H9 (cell line): ENCODE measurements at regions not wholly inside any gene's neighbourhood (a gene's known extent, or its start where the extent isn't known, plus 50 kb on each side); places are given as distances from the start of the nearest gene placed in this dataset.
A peak's percentile ranks its signal among the peaks of the same experiment; 100 is the strongest.

ENCODE experiments used
- DNase-seq: peaks from one replicate; pipeline ENCODE4 v3.0.0-alpha.2; 2017
- H2AFZ ChIP-seq: one replicate; pipeline ENCODE4 v1.6.1; 2013; ENCODE audit warnings: mild to moderate bottlenecking, low read length, control low read depth, moderate library complexity
- H2AK5ac ChIP-seq: 2 replicates; pipeline ENCODE4 v1.6.1; 2013; ENCODE audit warnings: low read length, control low read depth, mixed read lengths; ENCODE audit not compliant: insufficient read length
- H2BK120ac ChIP-seq: one replicate; pipeline ENCODE4 v1.6.1; 2013; ENCODE audit warnings: low read depth, mild to moderate bottlenecking, low read length, control low read depth, inconsistent platforms; ENCODE audit not compliant: poor library complexity, severe bottlenecking
- H2BK12ac ChIP-seq: 2 replicates; pipeline ENCODE4 v1.6.1; 2013; ENCODE audit warnings: low read length, control low read depth, mixed read lengths, low read depth; ENCODE audit not compliant: insufficient read length
- H2BK15ac ChIP-seq: 2 replicates; pipeline ENCODE4 v1.6.1; 2013; ENCODE audit warnings: low read depth, low read length, control low read depth
- H2BK20ac ChIP-seq: one replicate; pipeline ENCODE4 v1.6.1; 2013; ENCODE audit warnings: low read depth, mild to moderate bottlenecking, low read length, control low read depth, inconsistent platforms; ENCODE audit not compliant: poor library complexity, severe bottlenecking
- H2BK5ac ChIP-seq: 2 replicates; pipeline ENCODE4 v1.6.1; 2013; ENCODE audit warnings: low read length, control low read depth, mixed read lengths; ENCODE audit not compliant: insufficient read length
- H3K14ac ChIP-seq: 2 replicates; pipeline ENCODE4 v1.6.1; 2013; ENCODE audit warnings: low read length, control low read depth; ENCODE audit not compliant: insufficient read depth
- H3K18ac ChIP-seq: 2 replicates; pipeline ENCODE4 v1.6.1; 2013; ENCODE audit warnings: low read depth, mild to moderate bottlenecking, mixed read lengths, low read length, control low read depth; ENCODE audit not compliant: insufficient read length
- H3K23ac ChIP-seq: 2 replicates; pipeline ENCODE4 v1.6.1; 2013; ENCODE audit warnings: low read length, control low read depth, mixed read lengths, low read depth; ENCODE audit not compliant: insufficient read length
- H3K23me2 ChIP-seq: 2 replicates; pipeline ENCODE4 v1.6.1; 2013; ENCODE audit warnings: low read depth, mild to moderate bottlenecking, mixed read lengths, low read length, control low read depth; ENCODE audit not compliant: insufficient read length, poor library complexity, severe bottlenecking
- H3K27ac ChIP-seq: 2 replicates; pipeline ENCODE4 v1.5.1; 2013; ENCODE audit warnings: low read length, control low read depth, mixed read lengths, low read depth; ENCODE audit not compliant: insufficient read length
- H3K27me3 ChIP-seq: 2 replicates; pipeline ENCODE4 v1.6.1; 2013; ENCODE audit warnings: low read length, control low read depth, inconsistent platforms; ENCODE audit not compliant: insufficient read depth
- H3K4ac ChIP-seq: 2 replicates; pipeline ENCODE4 v1.6.1; 2013; ENCODE audit warnings: low read depth, mild to moderate bottlenecking, control low read depth, inconsistent platforms, low read length, moderate library complexity
- H3K4me1 ChIP-seq: 2 replicates; pipeline ENCODE4 v1.6.1; 2013; ENCODE audit warnings: low read length, control low read depth, inconsistent platforms; ENCODE audit not compliant: insufficient read depth
- H3K4me2 ChIP-seq: 2 replicates; pipeline ENCODE4 v1.6.1; 2013; ENCODE audit warnings: low read length, control low read depth, mixed read lengths; ENCODE audit not compliant: insufficient read length, insufficient read depth
- H3K56ac ChIP-seq: 2 replicates; pipeline ENCODE4 v1.6.1; 2013; ENCODE audit warnings: low read depth, mild to moderate bottlenecking, mixed read lengths, low read length, control low read depth; ENCODE audit not compliant: insufficient read length
- H3K79me1 ChIP-seq: 2 replicates; pipeline ENCODE4 v1.6.1; 2013; ENCODE audit warnings: low read depth, mild to moderate bottlenecking, moderate library complexity, low read length, control low read depth, inconsistent platforms; ENCODE audit not compliant: insufficient read depth, poor library complexity, severe bottlenecking
- H3K79me2 ChIP-seq: 2 replicates; pipeline ENCODE4 v1.6.1; 2013; ENCODE audit warnings: low read length, control low read depth, inconsistent platforms; ENCODE audit not compliant: insufficient read depth
- H3K9ac ChIP-seq: 2 replicates; pipeline ENCODE4 v1.6.1; 2013; ENCODE audit warnings: low read length, control low read depth, mixed read lengths; ENCODE audit not compliant: insufficient read length; ENCODE audit errors: extremely low read depth
- H3K9me3 ChIP-seq: one replicate; pipeline ENCODE4 v1.6.1; 2013; ENCODE audit warnings: low read depth, low read length, inconsistent platforms; ENCODE audit not compliant: control insufficient read depth
- H3T11ph ChIP-seq: one replicate; pipeline ENCODE4 v1.6.1; 2013; ENCODE audit warnings: mild to moderate bottlenecking, low read length, control low read depth, inconsistent platforms
- H4K20me1 ChIP-seq: one replicate; pipeline ENCODE4 v1.6.1; 2013; ENCODE audit not compliant: control insufficient read depth, insufficient read length, insufficient read depth
- H4K5ac ChIP-seq: 2 replicates; pipeline ENCODE4 v1.6.1; 2013; ENCODE audit warnings: low read depth, mild to moderate bottlenecking, mixed read lengths, low read length, control low read depth; ENCODE audit not compliant: insufficient read length
- H4K8ac ChIP-seq: replicated peaks from 2 replicates; pipeline ENCODE4 v1.6.1; 2013; ENCODE audit warnings: low read length, control low read depth, mixed read lengths, low read depth; ENCODE audit not compliant: insufficient read length
- H4K91ac ChIP-seq: 2 replicates; pipeline ENCODE4 v1.6.1; 2013; ENCODE audit warnings: low read depth, mild to moderate bottlenecking, moderate library complexity, mixed read lengths, low read length, control low read depth; ENCODE audit not compliant: insufficient read length
- H3K27ac Mint-ChIP-seq, 3 experiments: 2 replicates in 2 of 3; 3 replicates in 1 of 3; pipeline ENCODE4 v1.8.0; 2020 to 2021; ENCODE audit warnings: mixed read lengths in 3 of 3, mild to moderate bottlenecking in 1 of 3, moderate library complexity in 1 of 3
- H3K27me3 Mint-ChIP-seq: 2 replicates; pipeline ENCODE4 v1.8.0; 2021; ENCODE audit warnings: low read depth, mild to moderate bottlenecking, moderate library complexity, mixed read lengths
- H3K36me3 Mint-ChIP-seq, 3 experiments: 2 replicates in 2 of 3; 3 replicates in 1 of 3; pipeline ENCODE4 v1.8.0; 2020 to 2021; ENCODE audit warnings: low read depth in 3 of 3, mixed read lengths in 3 of 3; ENCODE audit not compliant: insufficient read depth in 1 of 3
- H3K4me1 Mint-ChIP-seq, 2 experiments: 2 replicates each; pipeline ENCODE4 v1.8.0; 2020; ENCODE audit warnings: mixed read lengths in 2 of 2
- H3K4me3 Mint-ChIP-seq, 2 experiments: 2 replicates in 1 of 2; 3 replicates in 1 of 2; pipeline ENCODE4 v1.8.0; 2020 to 2021; ENCODE audit warnings: mild to moderate bottlenecking in 2 of 2, mixed read lengths in 2 of 2, moderate library complexity in 1 of 2
- H3K9me3 Mint-ChIP-seq, 2 experiments: 2 replicates in 1 of 2; 3 replicates in 1 of 2; pipeline ENCODE4 v1.8.0; 2020; ENCODE audit warnings: mild to moderate bottlenecking in 2 of 2, mixed read lengths in 2 of 2, moderate library complexity in 1 of 2
- WGBS: extraction: QIAGEN DNeasy Blood & Tissue Kit; methylation state at CpG from one replicate; pipeline ENCODE4 v1.1.7; 2013; ENCODE audit warnings: missing lambda C conversion rate, low lambda C conversion rate, mixed read lengths; ENCODE audit not compliant: insufficient read length; ENCODE audit errors: extremely low coverage; 5-methylcytosine and 5-hydroxymethylcytosine counted together
- TF ChIP-seq, protein P1 (sequence below): fragments of 200-600 bp; sonication (generic); conservative IDR thresholded peaks from 3 replicates; pipeline ENCODE4 v1.8.0; 2021; ENCODE audit warnings: antibody characterized with exemption, mild to moderate bottlenecking

DNA sequence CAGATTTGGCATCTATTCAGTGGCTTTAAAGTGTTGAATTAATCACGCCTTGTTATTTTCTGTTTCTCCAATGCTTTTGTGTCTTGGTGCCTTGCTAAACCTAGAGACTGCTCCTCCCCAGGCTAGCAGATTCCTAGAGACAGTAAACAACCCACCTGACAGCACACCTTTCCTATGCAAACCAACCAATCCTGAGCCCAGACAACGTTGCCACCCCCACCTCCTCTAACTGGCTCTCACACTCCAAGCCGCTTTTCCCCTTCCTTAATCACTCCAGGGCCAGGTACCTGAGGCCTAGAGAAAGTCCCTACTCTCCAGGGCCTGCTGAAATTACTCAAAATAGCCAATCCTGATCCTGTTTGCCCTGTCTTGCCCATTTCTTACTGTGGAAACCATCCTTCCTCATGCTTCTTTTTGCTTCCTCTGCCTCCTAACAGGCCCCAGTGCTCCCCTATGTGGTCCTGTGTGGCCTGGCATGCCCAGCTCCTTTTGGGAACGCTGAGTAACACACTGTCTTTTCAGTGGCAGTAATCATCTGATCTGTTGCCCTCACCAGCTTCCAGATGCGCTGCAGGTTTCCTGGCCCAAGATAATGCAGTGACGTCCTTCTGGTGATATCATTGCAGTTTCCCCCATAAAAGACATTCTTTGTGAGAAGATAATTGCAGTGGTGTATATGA lies 53.4 kb downstream of the GAS1 start:
- Histone ChIP-seq H3K56ac (no peak overlapping the region), H3K23ac (no peak overlapping the region), H2AFZ (peak overlapping the region; percentile 85), H3K9ac (no peak overlapping the region), H3K27ac (peak overlapping the region; percentile 9), H2BK20ac (no peak overlapping the region), H2BK15ac (no peak overlapping the region), H4K8ac (no peak overlapping the region), H2AK5ac (no peak overlapping the region), H3K4me1 (peaks cover 4% of the 10 kb centered on the region; the same call in 1 of the 2 replicates), H4K5ac (peak overlapping the region; percentile 35), H3K79me2 (no peaks in the 10 kb centered on the region), H3K27me3 (no peaks in the 10 kb centered on the region; the same call in 1 of the 2 replicates), H3K79me1 (no peaks in the 10 kb centered on the region), H2BK120ac (no peak overlapping the region), H3K23me2 (no peaks in the 10 kb centered on the region), H3K14ac (peak overlapping the region; percentile 0; the same call in 1 of the 2 replicates), H4K91ac (no peak overlapping the region), H2BK12ac (no peak overlapping the region), H2BK5ac (no peak overlapping the region), H3K18ac (peak overlapping the region; percentile 4), H3K4me2 (no peak overlapping the region), H3K9me3 (no peaks in the 10 kb centered on the region), H3K4ac (no peak overlapping the region), H4K20me1 (no peaks in the 10 kb centered on the region), H3T11ph (no peak overlapping the region)
- no CpG with 5 or more reads among the region's 6 CpGs for WGBS
- H3K27ac Mint-ChIP-seq = peak overlapping the region; percentile 65 to 95 (median 78); a peak in 6 of 7 replicates
- H3K27me3 Mint-ChIP-seq = peaks cover 7% of the 10 kb centered on the region
- peaks cover 13 to 24% of the 10 kb centered on the region in 2 experiments for H3K4me1 Mint-ChIP-seq
- H3K36me3 Mint-ChIP-seq = no peaks in the 10 kb centered on the region; a peak in 1 of 7 replicates
- TF ChIP-seq, protein P1, sequence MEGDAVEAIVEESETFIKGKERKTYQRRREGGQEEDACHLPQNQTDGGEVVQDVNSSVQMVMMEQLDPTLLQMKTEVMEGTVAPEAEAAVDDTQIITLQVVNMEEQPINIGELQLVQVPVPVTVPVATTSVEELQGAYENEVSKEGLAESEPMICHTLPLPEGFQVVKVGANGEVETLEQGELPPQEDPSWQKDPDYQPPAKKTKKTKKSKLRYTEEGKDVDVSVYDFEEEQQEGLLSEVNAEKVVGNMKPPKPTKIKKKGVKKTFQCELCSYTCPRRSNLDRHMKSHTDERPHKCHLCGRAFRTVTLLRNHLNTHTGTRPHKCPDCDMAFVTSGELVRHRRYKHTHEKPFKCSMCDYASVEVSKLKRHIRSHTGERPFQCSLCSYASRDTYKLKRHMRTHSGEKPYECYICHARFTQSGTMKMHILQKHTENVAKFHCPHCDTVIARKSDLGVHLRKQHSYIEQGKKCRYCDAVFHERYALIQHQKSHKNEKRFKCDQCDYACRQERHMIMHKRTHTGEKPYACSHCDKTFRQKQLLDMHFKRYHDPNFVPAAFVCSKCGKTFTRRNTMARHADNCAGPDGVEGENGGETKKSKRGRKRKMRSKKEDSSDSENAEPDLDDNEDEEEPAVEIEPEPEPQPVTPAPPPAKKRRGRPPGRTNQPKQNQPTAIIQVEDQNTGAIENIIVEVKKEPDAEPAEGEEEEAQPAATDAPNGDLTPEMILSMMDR = peak; percentile 47; the same call in 2 of the 3 replicates
- peak; percentile 78 for DNase-seq
- no peaks in the 10 kb centered on the region for H3K9me3 Mint-ChIP-seq
- H3K4me3 Mint-ChIP-seq = peak overlapping the region in 1 of 2 experiments; percentile 2; a peak in 2 of 5 replicates
